Activated gamma-delta T cell (primary cell): ENCODE measurements at regions not wholly inside any gene's neighbourhood (a gene's known extent, or its start where the extent isn't known, plus 50 kb on each side); places are given as distances from the start of the nearest gene placed in this dataset.
A peak's percentile ranks its signal among the peaks of the same experiment; 100 is the strongest.
"Not testable (repeated sequence)": the region's sequence is repeated elsewhere in the genome, so short reads cannot be mapped to it uniquely, and the experiment has no call there.

Source experiments
- DNase-seq: peaks from one replicate; lab custom pipeline; 2025; lab: John Stamatoyannopoulos, UW

DNA sequence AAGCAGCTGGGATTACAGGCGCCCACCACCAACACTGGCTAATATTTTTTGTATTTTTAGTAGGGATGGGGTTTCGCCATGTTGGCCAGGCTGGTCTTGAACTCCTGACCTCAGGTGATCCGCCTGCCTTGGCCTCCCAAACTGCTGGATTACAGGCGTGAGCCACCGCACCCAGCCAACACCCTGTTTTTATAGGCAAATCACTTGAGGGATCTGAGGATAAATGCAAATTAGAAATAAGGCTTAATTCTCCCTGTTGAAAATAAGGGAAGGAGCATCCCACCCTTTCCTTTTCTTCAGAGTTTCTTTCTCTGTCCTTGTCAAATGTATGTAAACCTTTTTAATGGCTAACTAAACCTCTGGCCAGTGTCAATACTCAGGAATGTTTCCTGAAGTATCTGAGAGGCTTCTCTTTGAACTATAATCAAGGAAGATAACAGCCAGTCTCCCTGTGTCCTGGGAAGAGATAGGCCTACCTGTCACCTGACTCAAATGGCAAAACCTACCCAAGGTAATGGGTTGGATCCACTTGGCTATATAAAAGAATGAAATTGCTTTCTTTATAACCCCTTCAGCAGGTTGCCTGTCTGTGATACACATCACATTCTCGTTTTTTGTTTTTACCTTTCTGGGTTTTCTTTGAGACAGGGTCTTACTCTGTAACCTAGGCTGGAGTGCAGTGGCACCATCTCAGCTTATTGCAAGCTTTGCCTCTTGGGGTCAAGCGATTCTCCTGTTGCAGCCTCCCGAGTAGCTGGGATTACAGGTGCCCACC lies 64.5 kb upstream of the TNFAIP3 start:
- no peak for DNase-seq

DNA sequence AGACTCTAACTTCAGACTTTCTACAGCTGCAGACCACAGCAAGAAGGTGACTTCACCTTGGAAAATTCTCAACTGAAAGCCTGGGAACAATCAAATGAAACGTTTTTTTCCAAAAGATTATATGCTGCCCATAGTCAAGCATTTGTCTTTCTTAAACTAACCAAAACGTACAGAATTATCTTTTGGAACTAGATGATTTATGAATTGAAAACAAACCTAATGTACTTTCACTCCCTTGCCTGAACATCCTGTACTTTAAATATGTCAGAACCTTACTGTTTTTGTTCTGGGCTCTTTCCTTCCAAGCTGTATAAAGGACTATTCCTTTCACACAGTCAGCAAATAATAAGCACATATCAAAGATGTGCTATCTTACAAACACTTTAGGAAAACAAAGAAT lies 62.4 kb upstream of the TNFAIP3 start:
- DNase-seq, result no peak

DNA sequence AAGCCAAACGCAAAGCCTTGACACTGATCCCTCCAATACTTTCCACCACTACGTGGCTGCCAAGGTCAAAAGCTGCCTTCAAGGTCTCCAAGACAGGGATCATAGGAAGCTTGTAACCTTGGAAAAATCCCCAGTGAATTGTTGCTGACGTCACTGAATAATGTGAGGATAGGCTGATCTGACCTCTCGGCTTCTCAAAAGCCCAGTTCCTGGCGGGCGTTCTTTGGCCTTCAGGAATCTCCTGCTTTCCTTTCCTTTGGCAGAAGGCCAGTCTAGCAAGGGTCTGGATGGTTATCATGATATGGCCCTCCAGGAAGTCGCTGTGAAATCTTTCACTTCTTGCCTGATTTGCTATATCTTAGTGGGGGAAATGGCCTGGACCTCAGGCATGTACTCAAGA lies 61.4 kb upstream of the TNFAIP3 start:
- no peak for DNase-seq

DNA sequence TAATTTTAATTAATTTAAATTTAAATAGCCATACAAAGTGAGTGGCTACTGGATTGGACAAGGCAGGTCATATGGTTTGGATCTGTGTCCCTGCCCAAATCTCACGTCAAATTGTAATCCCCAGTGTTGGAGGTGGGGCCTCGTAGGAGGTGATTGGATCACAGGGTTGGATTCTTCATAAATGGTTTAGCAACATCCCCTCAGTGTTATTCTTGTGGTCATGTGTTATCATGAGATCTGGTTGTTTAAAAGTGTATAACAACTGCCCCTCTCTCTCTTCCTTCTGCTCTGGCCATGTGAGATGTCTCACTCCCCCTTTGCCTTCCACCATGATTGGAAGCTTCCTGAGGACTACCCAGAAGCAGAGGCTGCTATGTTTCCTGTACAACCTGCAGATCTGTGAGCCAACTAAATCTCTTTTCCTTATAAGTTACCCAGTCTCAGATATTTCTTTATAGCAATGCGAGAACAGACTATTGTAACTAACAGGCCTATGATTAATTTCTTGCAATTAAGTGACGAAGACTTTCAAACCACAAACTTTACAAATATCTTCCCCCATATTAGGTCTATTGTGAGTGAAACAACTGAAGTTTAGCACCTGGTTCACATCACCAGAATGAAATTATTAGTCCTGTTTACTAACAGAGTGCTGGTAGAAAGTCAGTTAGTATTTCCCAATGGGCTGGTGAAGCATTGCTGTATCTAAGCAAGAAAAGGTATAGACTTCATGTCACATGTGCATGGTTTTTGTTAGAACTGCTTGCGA lies 60.0 kb upstream of the TNFAIP3 start:
- DNase-seq, result no peak

DNA sequence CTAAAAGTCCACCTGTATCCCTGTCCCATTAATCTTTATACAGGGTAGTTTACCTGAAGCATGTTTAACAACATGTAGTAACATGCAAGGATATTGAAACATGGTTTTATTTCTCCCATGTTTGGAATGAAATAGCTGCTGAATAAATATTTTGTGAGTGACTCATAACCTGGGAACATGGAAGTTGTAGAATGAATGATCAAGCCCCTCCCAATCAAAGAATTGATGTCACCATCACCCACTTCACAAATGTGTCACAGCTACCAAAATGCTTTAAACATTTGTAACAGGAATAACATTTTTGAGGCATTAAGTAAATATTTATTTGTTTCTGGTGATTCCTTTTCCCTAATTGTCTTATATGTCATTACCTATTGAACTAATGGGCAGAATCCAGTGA lies 58.9 kb upstream of the TNFAIP3 start:
- DNase-seq, result no peak

DNA sequence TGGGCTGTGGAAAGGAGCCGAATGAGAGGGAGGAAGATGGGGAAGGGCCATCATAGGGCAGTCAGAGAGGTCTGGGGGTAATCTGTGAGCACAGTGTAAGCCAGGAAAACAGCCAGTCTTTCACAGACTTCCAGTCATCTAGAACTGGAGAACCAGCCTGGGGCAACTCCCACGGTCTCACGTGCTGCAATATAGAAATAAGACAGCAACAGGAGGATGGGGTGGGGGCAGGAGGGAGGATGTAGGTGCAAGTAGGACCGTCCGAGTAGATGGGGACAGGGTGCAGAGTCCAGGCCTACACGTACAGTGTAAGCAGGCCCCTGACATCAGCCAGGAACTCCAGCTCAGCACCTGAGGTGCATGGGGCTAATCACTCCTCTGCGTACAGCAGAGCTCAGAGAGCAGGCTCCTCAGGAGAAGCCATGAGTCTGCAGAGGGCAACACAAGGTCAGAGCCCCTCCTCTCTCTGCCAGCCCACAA lies 58.2 kb upstream of the TNFAIP3 start:
- no peak for DNase-seq

DNA sequence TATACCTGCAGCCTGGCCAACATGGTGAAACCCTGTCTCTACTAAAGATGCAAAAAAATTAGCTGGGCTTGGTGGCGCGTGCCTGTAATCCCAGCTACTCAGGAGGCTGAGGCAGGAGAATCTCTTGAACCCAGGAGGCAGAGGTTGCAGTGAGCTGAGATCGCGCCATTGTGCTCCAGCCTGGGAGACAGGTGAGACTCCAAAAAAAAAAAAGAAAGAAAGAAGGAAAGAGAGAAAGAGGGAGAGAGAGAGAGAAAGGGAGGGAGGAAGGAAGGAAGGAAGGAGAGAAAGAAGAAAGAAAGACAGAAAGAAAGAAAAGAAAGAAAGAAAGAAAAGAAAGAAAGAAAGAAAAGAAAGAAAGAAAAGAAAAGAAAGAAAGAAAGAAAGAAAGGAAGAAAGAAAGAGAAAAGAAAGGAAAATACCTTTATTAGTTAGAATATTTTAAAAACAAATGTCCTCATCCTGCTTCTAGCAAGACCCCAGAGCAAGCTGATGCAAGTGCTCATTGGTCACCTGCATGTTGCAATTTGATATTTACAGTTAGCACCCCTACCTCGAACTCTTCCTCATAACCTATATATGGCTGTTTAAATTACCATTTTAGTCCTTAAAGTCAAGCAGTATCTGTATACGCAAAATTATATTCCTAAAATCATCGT lies 57.0 kb upstream of the TNFAIP3 start:
- DNase-seq, result not testable (repeated sequence)

DNA sequence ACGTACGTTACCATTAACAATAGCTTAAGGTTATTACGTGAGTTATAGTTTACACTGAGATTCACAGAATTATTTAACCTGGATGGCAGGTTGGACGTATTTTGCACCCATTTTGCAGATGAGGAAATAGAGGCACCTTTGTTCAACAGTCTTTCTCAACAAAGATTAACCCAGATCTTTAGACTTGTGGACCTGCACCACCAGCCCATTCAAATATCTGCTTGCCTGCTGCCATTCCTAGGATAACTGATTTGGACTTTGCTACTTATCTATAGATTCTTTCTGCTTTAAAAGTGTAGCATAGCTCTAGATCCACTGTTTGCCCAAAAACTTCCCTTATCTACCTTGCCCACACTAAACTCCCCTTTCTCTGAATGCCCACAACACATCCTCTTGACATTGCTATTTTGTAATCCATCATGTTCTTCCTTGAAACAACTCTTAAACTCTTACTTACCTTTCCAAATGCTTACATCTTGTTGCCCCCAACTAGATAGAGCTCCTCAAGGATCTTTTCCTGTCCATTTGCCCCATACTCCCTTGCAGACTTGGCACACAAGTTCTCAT lies 56.4 kb upstream of the TNFAIP3 start:
- no peak for DNase-seq

DNA sequence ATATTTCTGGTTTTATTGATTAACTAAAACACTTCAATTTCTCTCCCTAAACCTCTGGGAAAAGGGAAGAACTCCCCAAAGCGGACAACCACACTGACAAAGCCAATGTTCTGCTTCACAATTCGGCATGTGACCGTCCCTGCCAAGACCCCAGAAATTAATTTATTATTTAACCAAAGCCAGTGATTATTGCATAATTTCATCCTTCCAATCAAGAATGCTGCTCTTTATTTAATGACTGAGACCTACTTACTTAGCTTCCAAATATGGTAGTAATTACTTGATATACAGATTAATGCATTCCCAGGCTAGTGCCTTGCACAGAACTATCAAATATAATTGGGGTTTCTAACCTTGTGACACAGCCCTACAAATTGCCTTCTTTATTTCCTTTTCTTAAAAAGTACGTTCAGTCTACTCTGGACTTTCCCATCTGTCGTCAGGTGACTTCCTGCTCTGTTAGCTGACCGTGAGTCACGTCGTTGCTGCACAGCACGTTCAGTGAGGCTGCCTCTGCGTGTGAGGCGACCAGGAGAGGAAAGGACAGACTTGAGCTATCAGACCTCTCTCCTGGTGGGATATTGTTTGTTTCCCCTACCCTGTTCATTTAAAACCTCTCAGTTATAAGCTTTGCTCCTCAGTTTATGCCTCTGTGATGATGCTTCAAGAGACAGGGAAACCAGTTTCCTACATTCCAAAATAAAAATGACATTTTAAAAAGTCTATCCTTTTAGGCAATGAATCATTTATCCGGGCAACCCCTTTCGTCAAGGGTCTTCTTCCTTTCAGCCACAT lies 55.7 kb upstream of the TNFAIP3 start:
- DNase-seq, result peak; percentile 26

DNA sequence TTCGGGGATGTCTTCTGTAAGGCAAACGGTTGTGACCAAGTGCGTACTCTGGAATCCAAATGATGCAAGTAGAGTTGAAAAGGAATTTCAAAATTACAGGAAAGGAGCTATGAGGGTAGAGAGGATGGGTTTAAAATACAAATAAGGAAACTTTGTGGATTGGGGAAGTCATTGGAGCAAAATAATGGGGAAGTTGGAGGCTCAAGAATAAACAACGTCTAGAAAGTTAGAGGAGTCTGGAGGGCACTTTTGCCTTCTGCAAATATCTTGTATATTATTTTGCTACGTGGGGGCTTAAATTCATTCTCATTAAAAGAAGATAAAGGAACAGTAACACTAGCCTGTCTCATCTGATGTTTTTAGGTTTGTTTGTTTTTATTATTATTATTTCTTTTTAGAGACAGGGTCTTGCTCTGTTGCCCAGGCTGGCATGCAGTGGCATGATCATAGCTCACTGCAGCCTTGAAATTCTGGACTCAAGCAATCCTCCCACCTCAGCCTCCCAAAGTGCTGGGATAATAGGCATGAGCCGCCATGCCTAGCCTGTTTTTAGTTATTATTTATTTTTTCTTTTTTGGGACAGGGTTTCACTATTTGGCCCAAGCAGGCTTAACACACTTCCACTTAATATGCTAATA lies 55.0 kb upstream of the TNFAIP3 start:
- no peak for DNase-seq

DNA sequence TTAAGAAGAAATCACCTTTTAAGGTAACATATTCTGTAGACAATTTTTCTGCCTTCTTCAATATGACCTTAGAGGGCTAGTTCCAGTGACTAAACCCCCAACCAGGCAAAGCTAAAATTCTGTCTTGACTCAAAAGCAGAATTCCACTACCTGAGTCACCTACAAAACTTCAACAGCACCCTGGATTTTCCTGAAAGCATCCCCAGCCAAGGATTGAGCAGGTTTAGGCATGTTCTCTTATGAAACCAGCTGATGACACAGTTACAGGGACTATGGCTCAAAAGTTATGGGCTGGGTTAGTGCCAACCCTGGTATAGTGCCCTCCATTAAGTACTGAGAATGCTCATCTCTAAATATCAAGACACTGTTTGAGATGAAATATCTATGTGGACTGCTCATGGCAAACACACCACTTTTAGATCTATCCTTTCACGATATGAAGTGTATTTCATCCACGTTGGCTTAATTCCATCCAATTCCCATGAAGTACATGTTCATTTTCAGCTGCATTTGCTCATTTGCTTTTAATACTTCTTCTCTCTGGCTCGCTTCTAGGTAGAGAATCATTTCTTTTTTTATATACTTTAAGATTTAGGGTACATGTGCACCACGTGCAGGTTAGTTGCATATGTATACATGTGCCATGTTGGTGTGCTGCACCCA lies 53.6 kb upstream of the TNFAIP3 start:
- no peak for DNase-seq

DNA sequence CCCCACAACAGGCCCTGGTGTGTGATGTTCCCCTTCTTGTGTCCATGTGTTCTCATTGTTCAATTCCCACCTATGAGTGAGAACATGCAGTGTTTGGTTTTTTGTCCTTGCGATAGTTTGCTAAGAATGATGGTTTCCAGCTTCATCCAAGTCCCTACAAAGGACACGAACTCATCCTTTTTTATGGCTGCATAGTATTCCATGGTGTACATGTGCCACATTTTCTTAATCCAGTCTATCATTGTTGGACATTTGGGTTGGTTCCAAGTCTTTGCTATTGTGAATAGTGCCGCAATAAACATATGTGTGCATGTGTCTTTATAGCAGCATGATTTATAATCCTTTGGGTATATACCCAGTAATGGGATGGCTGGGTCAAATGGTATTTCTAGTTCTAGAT lies 53.0 kb upstream of the TNFAIP3 start:
- DNase-seq, result not testable (repeated sequence)

DNA sequence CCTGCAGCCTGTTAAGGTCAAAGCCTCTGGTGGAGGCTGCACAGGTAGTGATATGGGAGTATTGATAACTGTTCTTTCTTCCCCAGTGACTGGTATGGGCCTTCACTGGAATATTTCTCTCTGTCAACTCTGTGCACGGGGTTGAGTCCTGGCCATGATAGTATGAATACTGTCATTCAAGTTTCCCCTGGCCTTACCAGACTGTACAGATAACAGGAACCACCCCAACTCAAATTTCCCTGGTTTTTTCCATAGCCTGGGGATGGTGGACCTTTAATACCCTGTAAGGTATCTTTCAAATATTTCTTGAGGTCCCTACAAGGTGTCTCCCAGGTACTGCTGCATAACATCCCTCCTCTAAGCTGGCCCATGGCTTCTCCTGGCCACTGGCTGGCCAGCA lies 51.4 kb upstream of the TNFAIP3 start:
- DNase-seq, result no peak

DNA sequence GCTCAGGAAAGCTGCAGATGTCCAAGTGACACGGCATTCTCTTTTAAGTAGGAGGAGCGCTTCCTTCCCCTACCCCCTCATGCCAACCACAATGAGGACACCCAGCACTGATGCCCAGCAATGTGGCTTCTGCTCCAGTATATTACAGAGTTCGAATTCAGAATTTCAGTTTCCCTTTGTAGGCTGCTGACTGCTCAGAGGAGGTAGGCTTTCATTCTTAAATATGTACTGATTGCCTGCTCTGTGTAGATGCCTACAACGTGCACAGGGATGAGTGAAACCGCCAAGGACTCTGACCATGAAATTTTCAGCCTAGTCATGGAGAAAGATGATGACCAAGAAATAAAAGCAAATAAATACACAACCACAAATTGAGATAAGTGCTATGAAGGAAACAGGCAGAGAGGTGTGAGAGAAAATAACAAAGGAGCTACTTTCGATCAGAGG lies 50.9 kb upstream of the TNFAIP3 start:
- DNase-seq, result no peak

DNA sequence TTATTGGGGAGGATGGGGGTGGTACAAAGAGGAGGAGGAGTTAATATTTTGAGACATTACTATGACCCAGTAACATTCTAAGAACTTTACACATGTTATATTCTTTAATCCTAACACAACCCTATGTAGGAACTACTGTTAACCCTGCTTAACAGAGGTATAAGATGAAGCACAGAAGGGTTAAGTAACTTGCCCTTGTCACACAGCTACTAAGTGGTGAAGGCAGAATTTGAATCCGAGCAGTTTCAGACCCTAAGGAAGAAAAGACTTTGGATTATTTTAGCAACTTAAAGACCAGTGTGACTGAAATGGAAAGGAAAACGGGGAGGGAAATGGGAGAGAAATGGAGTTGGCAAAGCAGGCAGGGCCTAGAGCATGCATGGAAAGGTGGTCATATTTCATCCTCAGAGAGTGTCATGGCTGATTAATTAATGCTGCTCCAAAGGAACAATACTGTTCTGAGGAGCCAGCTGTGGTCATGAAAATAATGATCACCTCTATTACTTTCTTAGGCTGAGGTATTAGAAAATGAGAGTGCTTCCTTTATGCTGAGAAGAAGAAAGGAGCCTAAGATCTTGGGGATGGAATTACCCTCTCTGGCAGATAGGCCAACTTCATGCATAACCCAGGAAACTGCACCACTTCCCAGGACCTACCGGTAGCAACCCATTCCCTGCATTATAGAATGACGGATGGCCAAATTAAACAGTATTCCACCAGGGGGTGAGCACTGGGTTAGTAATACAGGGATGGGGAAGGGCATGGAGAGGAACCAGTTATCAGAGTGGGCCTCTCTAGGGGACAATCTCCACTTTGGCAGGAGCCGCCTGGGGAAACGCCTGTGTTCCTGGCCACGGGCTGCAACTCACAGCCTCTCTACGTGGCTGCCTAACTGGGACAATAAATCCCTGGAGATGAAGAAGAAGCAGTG lies 50.1 kb upstream of the TNFAIP3 start:
- no peak for DNase-seq
